GM19397 (cell line): ENCODE measurements at regions not wholly inside any gene's neighbourhood (a gene's known extent, or its start where the extent isn't known, plus 50 kb on each side); places are given as distances from the start of the nearest gene placed in this dataset.

Experiments
- ATAC-seq: cut with Tn5 transposase; IDR thresholded peaks from one replicate; pipeline ENCODE4 v1.9.1; 2021; ENCODE audit warnings: mild to moderate bottlenecking, moderate library complexity; ENCODE audit not compliant: unreplicated experiment

- ATAC-seq, result no peak
Observed at GRCh38 chr9:129321286-129322021, 143.4 kb upstream of the IER5L start.

GRCh38 chr9:129320575-129321285 lies 142.7 kb upstream of the IER5L start:
- no peak for ATAC-seq

GRCh38 chr9:129319938-129320481 lies 141.9 kb upstream of the IER5L start:
- ATAC-seq, result no peak

- ATAC-seq, result no peak
Observed at GRCh38 chr9:129319076-129319937, 141.2 kb upstream of the IER5L start.

GRCh38 chr9:129318121-129319075 lies 140.3 kb upstream of the IER5L start:
- no peak for ATAC-seq

GRCh38 chr9:129317179-129318011 lies 139.3 kb upstream of the IER5L start:
- ATAC-seq, result no peak

GRCh38 chr9:129316281-129317030 lies 138.4 kb upstream of the IER5L start:
- no peak for ATAC-seq

- ATAC-seq, result no peak
Observed at GRCh38 chr9:129313331-129313955, 135.4 kb upstream of the IER5L start.

- no peak for ATAC-seq
Observed at GRCh38 chr9:129312251-129313122, 134.4 kb upstream of the IER5L start.

GRCh38 chr9:129311643-129312042 lies 133.6 kb upstream of the IER5L start:
- ATAC-seq, result no peak

GRCh38 chr9:129310666-129311350 lies 132.7 kb upstream of the IER5L start:
- ATAC-seq, result no peak

GRCh38 chr9:129309906-129310305 lies 131.8 kb upstream of the IER5L start:
- no peak for ATAC-seq

GRCh38 chr9:129309041-129309430 lies 131.0 kb upstream of the IER5L start:
- no peak for ATAC-seq

- ATAC-seq, result no peak
Observed at GRCh38 chr9:129307227-129307970, 129.3 kb upstream of the IER5L start.

- no peak for ATAC-seq
Observed at GRCh38 chr9:129306318-129306973, 128.4 kb upstream of the IER5L start.
